Osteocyte (in vitro differentiated cells): ENCODE measurements at regions not wholly inside any gene's neighbourhood (a gene's known extent, or its start where the extent isn't known, plus 50 kb on each side); places are given as distances from the start of the nearest gene placed in this dataset.

Experiments used
- DNase-seq: peaks from one replicate; pipeline ENCODE4 v3.0.0; 2021; ENCODE audit warnings: mixed read lengths; ENCODE audit not compliant: unreplicated experiment; ENCODE audit errors: extremely low spot score
- H3K27ac Mint-ChIP-seq: one replicate; pipeline ENCODE4 v1.8.0; 2021; ENCODE audit warnings: mild to moderate bottlenecking, mixed read lengths; ENCODE audit not compliant: unreplicated experiment
- H3K27me3 Mint-ChIP-seq: one replicate; pipeline ENCODE4 v1.8.0; 2021; ENCODE audit warnings: mixed read lengths; ENCODE audit not compliant: unreplicated experiment
- H3K36me3 Mint-ChIP-seq: one replicate; pipeline ENCODE4 v1.8.0; 2021; ENCODE audit warnings: mixed read lengths; ENCODE audit not compliant: unreplicated experiment
- H3K4me1 Mint-ChIP-seq: one replicate; pipeline ENCODE4 v1.8.0; 2021; ENCODE audit warnings: mixed read lengths; ENCODE audit not compliant: unreplicated experiment
- H3K4me3 Mint-ChIP-seq: one replicate; pipeline ENCODE4 v1.8.0; 2021; ENCODE audit warnings: mild to moderate bottlenecking, moderate library complexity, mixed read lengths; ENCODE audit not compliant: unreplicated experiment
- H3K9me3 Mint-ChIP-seq: one replicate; pipeline ENCODE4 v1.8.0; 2021; ENCODE audit warnings: mixed read lengths; ENCODE audit not compliant: unreplicated experiment
- TF ChIP-seq, protein P1 (sequence below): fragments of 200-600 bp; sonication (generic); IDR thresholded peaks from 2 replicates; pipeline ENCODE4 v1.5.0; 2021; ENCODE audit warnings: antibody characterized with exemption, mild to moderate bottlenecking, moderate library complexity

DNA sequence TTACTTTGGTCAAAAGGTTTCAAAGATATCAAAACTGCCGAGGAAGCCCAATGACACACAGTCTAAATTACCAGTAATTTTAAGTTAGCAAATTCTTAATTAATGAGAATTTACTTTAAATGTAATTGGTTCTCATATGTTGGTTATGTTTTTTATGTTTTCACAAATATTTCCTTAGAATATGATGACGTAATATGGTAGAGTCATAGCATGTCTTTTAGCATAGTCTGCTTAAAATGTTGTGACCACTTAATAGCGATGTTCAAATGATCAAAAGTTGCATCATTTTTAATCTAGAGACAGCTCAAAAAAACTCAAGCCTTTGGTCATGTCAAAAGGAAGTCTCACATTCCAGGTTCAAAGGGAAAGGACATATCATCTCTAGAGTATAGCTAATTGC, 123.3 kb upstream of the ST6GAL2 start:
- Mint-ChIP-seq H3K4me3 (no peak overlapping the region), H3K27me3 (no peaks in the 10 kb centered on the region), H3K4me1 (peaks cover 29% of the 10 kb centered on the region), H3K36me3 (no peaks in the 10 kb centered on the region), H3K27ac (no peak overlapping the region), H3K9me3 (no peaks in the 10 kb centered on the region)
- TF ChIP-seq, protein P1, sequence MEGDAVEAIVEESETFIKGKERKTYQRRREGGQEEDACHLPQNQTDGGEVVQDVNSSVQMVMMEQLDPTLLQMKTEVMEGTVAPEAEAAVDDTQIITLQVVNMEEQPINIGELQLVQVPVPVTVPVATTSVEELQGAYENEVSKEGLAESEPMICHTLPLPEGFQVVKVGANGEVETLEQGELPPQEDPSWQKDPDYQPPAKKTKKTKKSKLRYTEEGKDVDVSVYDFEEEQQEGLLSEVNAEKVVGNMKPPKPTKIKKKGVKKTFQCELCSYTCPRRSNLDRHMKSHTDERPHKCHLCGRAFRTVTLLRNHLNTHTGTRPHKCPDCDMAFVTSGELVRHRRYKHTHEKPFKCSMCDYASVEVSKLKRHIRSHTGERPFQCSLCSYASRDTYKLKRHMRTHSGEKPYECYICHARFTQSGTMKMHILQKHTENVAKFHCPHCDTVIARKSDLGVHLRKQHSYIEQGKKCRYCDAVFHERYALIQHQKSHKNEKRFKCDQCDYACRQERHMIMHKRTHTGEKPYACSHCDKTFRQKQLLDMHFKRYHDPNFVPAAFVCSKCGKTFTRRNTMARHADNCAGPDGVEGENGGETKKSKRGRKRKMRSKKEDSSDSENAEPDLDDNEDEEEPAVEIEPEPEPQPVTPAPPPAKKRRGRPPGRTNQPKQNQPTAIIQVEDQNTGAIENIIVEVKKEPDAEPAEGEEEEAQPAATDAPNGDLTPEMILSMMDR = no peak
- DNase-seq = no peak

DNA sequence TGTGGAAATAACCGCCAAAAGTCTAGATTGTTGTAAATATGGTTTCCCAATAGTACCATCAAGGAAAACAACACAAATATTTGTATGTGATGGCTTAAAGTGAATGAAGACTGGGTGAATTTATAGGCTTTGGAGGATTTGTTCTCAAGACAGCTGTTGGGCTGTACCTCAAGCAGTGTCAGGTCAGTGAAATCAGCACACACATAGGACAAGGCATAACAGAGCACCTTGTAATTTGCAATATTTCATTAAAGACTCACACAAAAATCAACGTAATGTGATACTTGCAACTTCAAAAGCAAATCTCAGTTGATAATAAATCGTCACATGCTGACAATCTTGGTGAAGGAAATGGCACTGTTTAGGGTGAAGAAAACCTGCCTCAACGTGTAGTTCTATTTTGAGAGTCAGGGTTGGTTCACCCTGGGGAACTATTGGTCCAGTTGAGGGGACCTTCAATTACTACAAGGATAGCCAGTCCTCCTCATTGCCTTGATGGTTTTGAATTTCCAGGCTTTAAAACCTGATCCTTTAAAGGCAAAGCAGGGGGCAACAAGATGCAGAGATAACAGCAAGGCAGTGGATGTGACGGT, 126.8 kb upstream of the ST6GAL2 start:
- no peak overlapping the region for H3K27ac Mint-ChIP-seq
- no peak overlapping the region for H3K4me3 Mint-ChIP-seq
- H3K36me3 Mint-ChIP-seq = peaks cover 2% of the 10 kb centered on the region
- DNase-seq = no peak
- TF ChIP-seq, protein P1 = no peak
- no peaks in the 10 kb centered on the region for H3K27me3 Mint-ChIP-seq
- no peaks in the 10 kb centered on the region for H3K9me3 Mint-ChIP-seq
- peaks cover 34% of the 10 kb centered on the region for H3K4me1 Mint-ChIP-seq

DNA sequence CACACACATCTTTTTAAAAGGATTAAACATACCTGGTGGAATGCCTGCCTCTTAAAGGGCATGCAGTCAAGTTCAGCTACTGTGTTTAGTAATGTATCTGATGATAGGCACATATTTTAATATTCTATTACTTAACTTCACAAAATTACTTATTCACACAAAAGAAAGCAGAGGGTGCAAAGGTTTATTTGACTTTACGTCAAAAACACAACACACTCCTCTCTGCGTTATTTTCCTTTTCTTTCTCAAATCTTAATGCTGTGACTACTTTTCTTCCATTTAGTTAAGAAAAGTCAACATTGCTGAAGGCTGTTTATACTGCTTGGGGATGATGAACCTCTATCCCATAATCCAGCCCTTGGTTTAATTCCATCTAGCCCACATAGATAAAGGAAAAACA, 127.9 kb upstream of the ST6GAL2 start:
- H3K4me1 Mint-ChIP-seq = peaks cover 34% of the 10 kb centered on the region
- peaks cover 2% of the 10 kb centered on the region for H3K36me3 Mint-ChIP-seq
- H3K27me3 Mint-ChIP-seq = no peaks in the 10 kb centered on the region
- TF ChIP-seq, protein P1 = no peak
- DNase-seq = no peak
- H3K9me3 Mint-ChIP-seq = no peaks in the 10 kb centered on the region
- no peak overlapping the region for H3K4me3 Mint-ChIP-seq
- peak overlapping the region; percentile 59 for H3K27ac Mint-ChIP-seq

DNA sequence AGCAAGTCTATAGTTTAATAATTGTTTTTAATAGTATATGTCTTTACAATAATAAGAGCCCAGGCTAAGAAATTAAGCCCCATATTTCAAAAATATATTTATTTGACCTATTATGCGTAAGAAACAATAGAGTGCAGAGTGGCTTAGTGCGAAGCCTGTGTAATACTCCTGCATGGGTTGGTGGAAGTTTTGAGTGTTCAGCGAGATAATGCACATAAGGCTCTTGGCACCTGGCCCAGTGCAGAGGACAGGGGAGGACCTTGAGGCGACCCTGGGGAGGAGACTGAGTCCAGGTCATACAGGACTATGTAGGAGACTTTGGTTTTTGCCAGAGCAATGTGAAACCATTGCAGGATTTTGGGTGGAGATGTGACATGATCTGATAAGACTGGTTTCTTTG, 132.4 kb upstream of the ST6GAL2 start:
- Mint-ChIP-seq H3K4me1 (peaks cover 22% of the 10 kb centered on the region), H3K36me3 (peaks cover 2% of the 10 kb centered on the region), H3K9me3 (no peaks in the 10 kb centered on the region), H3K4me3 (no peak overlapping the region), H3K27me3 (no peaks in the 10 kb centered on the region), H3K27ac (no peak overlapping the region)
- TF ChIP-seq, protein P1 = no peak
- DNase-seq = no peak

DNA sequence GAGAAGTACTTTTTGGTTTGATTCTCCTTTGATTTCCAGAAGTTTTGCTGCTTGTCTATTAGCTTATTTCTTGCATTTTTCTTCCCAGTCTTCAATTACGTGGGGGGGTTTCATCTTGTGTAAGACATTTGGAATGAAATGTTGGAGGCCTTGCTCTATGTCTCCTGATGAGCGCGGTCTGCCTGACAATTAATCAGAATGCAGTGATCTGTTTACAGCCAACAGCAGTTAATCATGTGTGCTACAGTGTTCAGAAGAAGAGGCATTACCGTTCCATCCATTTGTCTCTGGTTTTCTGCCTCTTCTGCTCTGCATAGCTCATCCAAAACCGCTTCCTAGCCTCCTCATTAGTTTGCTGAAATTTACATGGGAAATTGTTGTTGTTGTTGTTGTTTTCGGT, 134.4 kb upstream of the ST6GAL2 start:
- H3K4me1 Mint-ChIP-seq = peaks cover 6% of the 10 kb centered on the region

More for the DNA sequence above, 134.4 kb upstream of the ST6GAL2 start:
- no peak for DNase-seq
- H3K36me3 Mint-ChIP-seq = peaks cover 2% of the 10 kb centered on the region
- H3K9me3 Mint-ChIP-seq = peaks cover 4% of the 10 kb centered on the region
- H3K27me3 Mint-ChIP-seq = no peaks in the 10 kb centered on the region
- TF ChIP-seq, protein P1 = no peak
- no peak overlapping the region for H3K27ac Mint-ChIP-seq
- H3K4me3 Mint-ChIP-seq = no peak overlapping the region
